Suprapubic skin (tissue), 3 donors: ENCODE measurements at regions not wholly inside any gene's neighbourhood (a gene's known extent, or its start where the extent isn't known, plus 50 kb on each side); places are given as distances from the start of the nearest gene placed in this dataset.

ENCODE experiments used
- POLR2A ChIP-seq, 2 donors: fragments of 450-650 bp; IDR thresholded peaks; one replicate each; pipeline ENCODE4 v1.6.1; 2017; ENCODE audit warnings: antibody characterized with exemption in 2 of 2, mild to moderate bottlenecking in 2 of 2, moderate library complexity in 2 of 2
- TF ChIP-seq, protein P1 (sequence below), 2 donors: fragments of 200-600 bp in 1 of 2; fragments of 450-650 bp in 1 of 2; sonication (generic) in 1 of 2; IDR thresholded peaks; one replicate each; pipeline ENCODE4 v1.5.1; 2016 to 2019; ENCODE audit warnings: antibody characterized with exemption in 2 of 2, mild to moderate bottlenecking in 1 of 2, moderate library complexity in 1 of 2

DNA sequence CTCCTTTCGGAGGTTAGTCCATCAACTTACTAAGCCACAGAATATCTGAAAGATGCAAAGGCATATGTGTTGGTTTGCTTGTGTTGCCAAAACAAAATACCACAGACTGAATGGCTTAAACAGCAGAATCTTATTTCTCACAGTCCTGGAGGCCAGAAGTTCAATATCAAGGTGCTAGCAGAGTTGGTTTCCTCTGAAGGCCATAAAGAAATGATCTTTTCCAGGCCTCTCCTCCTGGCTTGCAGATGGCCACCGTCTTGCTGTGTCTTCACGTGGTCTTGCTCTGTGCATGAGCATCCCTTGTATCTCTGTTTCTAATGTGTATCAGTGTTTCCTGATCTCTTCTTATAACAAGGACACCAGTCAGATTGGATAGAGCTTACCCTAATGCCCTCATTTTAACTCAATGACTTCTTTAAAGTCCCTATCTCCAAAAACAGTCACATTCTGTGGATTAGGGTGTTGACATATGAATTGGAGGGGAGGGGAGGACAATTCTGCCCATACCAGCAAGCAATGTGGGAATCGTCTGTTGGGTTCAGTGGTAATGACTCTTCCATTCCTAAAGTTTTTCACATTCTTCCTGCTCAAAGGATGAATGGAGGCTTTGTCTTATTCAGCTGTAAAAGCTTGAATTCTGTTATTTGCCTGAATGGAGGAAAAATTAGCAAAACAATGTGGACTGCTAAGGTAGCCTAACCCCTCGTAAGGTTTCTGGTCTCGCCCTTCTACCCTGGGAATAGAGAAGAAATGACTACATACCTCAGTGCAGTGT is 715.7 kb downstream of the DIAPH3 start:
- TF ChIP-seq, protein P1, sequence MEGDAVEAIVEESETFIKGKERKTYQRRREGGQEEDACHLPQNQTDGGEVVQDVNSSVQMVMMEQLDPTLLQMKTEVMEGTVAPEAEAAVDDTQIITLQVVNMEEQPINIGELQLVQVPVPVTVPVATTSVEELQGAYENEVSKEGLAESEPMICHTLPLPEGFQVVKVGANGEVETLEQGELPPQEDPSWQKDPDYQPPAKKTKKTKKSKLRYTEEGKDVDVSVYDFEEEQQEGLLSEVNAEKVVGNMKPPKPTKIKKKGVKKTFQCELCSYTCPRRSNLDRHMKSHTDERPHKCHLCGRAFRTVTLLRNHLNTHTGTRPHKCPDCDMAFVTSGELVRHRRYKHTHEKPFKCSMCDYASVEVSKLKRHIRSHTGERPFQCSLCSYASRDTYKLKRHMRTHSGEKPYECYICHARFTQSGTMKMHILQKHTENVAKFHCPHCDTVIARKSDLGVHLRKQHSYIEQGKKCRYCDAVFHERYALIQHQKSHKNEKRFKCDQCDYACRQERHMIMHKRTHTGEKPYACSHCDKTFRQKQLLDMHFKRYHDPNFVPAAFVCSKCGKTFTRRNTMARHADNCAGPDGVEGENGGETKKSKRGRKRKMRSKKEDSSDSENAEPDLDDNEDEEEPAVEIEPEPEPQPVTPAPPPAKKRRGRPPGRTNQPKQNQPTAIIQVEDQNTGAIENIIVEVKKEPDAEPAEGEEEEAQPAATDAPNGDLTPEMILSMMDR (IDR thresholded peaks at IDR 0.05) = no peak
- TF ChIP-seq POLR2A (IDR thresholded peaks at IDR 0.05) = no peak
